Bronchial epithelial cell (primary cell): ENCODE measurements at regions not wholly inside any gene's neighbourhood (a gene's known extent, or its start where the extent isn't known, plus 50 kb on each side); places are given as distances from the start of the nearest gene placed in this dataset.
A peak's percentile ranks its signal among the peaks of the same experiment; 100 is the strongest.

Source experiments
- DNase-seq: peaks from one replicate; pipeline ENCODE4 v3.0.0-alpha.2; 2010; ENCODE audit warnings: low read depth
- FAIRE-seq: peaks from 2 replicates; lab custom pipeline; 2011; peaks lifted over from hg19 to GRCh38; lab: Jason Lieb, UNC
- H3K27me3 ChIP-seq: 2 replicates; pipeline ENCODE4 v1.5.1; 2011; ENCODE audit warnings: low read length; ENCODE audit not compliant: control insufficient read depth, insufficient read depth
- H3K36me3 ChIP-seq: 2 replicates; pipeline ENCODE4 v1.5.1; 2011; ENCODE audit warnings: low read length; ENCODE audit not compliant: control insufficient read depth, insufficient read depth
- H3K4me3 ChIP-seq: 2 replicates; pipeline ENCODE4 v1.5.1; 2011; ENCODE audit warnings: mild to moderate bottlenecking, low read depth, low read length, control low read depth
- TF ChIP-seq, protein P1 (sequence below): IDR thresholded peaks from 2 replicates; pipeline ENCODE4 v1.5.1; 2011; ENCODE audit warnings: mild to moderate bottlenecking, moderate library complexity, low read length, control low read depth, inconsistent platforms; ENCODE audit not compliant: insufficient read depth, severe bottlenecking

DNA sequence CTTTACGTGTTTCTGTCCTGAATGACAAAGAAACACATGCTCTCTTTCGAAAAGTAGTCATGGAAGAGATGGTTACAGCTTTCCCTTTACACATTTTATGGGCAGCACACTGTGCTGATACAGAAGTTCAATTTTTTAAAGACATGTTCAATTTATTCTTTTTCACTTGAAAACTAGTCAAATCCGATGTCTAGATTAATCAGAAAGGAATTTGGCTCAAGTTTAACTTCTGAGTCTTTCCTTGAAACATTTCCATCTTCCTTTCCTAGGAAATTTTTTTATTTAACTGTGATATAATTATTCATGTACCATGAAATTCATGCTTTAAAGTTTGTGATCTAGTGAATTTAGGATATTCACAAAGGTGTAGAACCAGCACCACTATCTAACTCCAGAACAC is 360.1 kb downstream of the TNS3 start:
- Histone ChIP-seq H3K27me3 (peaks cover 2% of the 10 kb centered on the region), H3K36me3 (no peaks in the 10 kb centered on the region), H3K4me3 (no peak overlapping the region)
- no peak for FAIRE-seq
- TF ChIP-seq, protein P1, sequence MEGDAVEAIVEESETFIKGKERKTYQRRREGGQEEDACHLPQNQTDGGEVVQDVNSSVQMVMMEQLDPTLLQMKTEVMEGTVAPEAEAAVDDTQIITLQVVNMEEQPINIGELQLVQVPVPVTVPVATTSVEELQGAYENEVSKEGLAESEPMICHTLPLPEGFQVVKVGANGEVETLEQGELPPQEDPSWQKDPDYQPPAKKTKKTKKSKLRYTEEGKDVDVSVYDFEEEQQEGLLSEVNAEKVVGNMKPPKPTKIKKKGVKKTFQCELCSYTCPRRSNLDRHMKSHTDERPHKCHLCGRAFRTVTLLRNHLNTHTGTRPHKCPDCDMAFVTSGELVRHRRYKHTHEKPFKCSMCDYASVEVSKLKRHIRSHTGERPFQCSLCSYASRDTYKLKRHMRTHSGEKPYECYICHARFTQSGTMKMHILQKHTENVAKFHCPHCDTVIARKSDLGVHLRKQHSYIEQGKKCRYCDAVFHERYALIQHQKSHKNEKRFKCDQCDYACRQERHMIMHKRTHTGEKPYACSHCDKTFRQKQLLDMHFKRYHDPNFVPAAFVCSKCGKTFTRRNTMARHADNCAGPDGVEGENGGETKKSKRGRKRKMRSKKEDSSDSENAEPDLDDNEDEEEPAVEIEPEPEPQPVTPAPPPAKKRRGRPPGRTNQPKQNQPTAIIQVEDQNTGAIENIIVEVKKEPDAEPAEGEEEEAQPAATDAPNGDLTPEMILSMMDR, result no peak
- DNase-seq, result no peak

DNA sequence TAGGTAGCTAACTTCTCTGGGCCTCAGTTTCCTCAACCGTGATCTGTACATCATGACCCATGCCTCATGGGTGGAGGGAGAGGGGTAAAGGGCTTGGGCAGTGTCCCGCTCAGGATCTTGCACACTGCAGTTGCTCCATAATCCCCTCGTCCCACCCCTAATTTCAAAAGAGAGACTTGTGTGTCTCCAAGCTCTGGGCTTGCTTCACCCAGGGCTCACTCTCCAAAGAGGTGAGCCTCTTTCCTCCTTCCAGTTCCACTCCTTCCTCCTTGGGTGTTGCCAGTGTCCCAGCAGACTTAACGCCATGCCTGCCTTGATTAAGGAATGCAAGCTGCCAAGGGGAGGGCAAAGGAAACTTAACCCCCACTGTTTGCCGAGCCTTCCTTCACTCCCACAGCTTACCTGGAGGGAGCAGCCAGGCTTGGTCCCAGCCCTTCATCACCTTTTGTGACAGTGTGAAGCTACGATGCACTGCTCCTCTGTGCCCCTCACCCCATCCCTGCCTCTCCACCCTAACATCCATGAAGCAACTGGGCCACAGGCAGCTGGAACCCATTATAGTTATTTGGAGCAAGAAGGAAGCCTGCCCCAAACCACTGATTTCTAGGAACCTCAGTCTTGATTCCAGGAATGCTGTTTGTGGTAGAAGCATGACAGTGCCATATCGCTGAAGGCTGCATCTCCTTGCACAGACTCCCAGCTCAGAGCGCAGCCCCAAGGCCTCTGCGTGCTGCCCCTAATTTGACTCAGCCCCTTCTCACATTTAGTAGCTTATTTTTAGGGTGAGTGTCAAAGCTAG is 363.3 kb downstream of the TNS3 start:
- Histone ChIP-seq H3K4me3 (no peak overlapping the region), H3K36me3 (no peaks in the 10 kb centered on the region), H3K27me3 (peaks cover 2% of the 10 kb centered on the region)
- TF ChIP-seq, protein P1, result no peak
- FAIRE-seq (peak; percentile 60), DNase-seq (no peak)

DNA sequence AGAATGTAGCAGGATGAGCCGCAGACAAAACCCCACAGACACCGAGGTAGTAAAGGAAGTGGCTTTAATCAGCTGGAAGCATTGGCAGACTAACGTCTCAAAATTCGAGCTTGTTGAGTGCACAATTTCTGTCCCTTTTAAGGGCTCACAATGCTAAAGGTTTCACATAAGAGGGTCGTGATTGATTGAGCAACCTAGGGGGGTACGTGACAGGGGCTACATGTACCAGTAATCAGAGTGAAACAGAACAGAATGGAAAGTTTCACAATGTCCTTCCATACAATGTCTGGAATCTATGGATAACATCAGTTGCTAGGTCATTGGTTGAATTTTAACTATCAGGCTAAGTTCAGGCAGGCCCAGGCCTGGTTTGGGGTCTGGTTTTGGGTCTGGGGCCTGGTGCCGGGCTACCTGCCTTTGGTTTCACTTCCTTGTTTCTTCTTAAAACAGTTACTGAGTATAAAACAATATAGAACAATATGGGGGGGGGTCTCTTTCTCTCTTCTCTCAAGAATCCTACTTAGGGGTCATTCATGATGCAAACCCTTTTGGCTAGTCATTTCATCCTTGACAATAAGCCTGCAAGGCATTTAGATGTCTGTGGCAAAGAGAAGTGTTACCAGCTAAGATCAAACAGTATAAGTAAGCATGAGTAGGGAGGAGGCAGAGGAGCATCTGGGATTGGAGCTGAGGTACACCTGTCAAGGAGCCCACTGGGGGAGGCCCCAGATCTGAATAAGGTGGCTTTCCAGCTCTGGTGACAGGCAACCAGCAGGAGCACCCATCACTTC is 364.1 kb downstream of the TNS3 start:
- peaks cover 3% of the 10 kb centered on the region for H3K27me3 ChIP-seq
- FAIRE-seq, result no peak

DNA sequence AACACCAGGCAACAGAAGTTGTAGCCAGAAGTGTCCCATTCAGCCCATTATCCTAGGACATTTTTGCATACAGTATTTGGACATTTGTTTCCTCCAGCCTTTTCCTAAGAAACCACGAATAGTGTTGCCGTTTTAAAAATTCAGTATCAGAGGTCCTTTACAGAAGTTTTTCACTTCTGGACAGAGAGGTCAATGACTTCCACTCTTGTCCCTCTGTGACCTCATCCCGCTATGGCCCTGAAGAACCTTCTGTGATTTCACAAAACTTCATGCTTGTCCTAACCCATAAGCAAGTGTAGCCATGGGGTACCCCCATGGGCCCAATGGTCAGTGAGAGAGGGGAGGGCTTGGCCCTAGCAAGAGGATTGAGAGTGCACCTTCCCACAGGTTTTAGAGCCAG is 364.8 kb downstream of the TNS3 start:
- no peaks in the 10 kb centered on the region for H3K36me3 ChIP-seq
- FAIRE-seq, result no peak
- TF ChIP-seq, protein P1, result no peak
- H3K4me3 ChIP-seq, result no peak overlapping the region
- H3K27me3 ChIP-seq, result peaks cover 3% of the 10 kb centered on the region
- DNase-seq, result no peak

More for the DNA sequence above, 364.1 kb downstream of the TNS3 start:
- Histone ChIP-seq H3K36me3 (no peaks in the 10 kb centered on the region), H3K4me3 (no peak overlapping the region)
- DNase-seq, result no peak
- TF ChIP-seq, protein P1, result no peak

DNA sequence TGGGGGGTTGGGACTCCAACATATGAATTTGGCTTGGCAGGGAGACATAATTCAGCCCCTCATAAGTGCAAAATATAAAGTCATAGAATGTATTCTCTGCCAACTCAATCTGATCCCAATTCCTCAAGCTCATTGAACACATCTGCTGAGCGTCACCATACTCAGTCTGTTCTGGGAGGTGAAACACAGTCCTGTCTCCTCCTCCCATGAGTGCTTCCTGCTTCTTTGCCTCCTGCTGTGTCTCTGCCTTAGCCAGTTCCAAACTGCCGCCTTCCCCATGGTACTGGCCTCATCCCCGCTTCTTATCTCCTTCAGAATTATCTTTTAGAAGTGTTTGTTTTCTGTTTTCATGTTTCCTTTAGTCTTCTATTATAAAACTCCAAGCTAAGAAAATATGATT is 365.5 kb downstream of the TNS3 start:
- TF ChIP-seq, protein P1, result no peak
- H3K36me3 ChIP-seq, result no peaks in the 10 kb centered on the region
- H3K27me3 ChIP-seq, result peaks cover 1% of the 10 kb centered on the region
- FAIRE-seq (no peak), DNase-seq (no peak)
- no peak overlapping the region for H3K4me3 ChIP-seq
